Mesenteric fat pad (tissue), 1 donor: ENCODE measurements at regions not wholly inside any gene's neighbourhood (a gene's known extent, or its start where the extent isn't known, plus 50 kb on each side); places are given as distances from the start of the nearest gene placed in this dataset.
A peak's percentile ranks its signal among the peaks of the same experiment; 100 is the strongest.

ENCODE experiments used
- DNase-seq: peaks from one replicate; pipeline ENCODE4 v3.0.0-alpha.2; 2020; ENCODE audit warnings: low spot score
- donor health status: DM: yes; HTN: yes; CAD: no.

- DNase-seq: no peak
Measured at GRCh38 chr13:89688918-89689317, 1658.6 kb upstream of the MIR17HG start.

- DNase-seq: no peak
Measured at GRCh38 chr13:89694451-89694850, 1653.0 kb upstream of the MIR17HG start.

- DNase-seq: no peak
Measured at GRCh38 chr13:89695343-89696257, 1651.9 kb upstream of the MIR17HG start.

- no peak for DNase-seq
Measured at GRCh38 chr13:89701913-89702312, 1645.6 kb upstream of the MIR17HG start.

GRCh38 chr13:89704040-89704439 is 1643.4 kb upstream of the MIR17HG start:
- DNase-seq: no peak

- DNase-seq: no peak
Measured at GRCh38 chr13:89708013-89708412, 1639.5 kb upstream of the MIR17HG start.

GRCh38 chr13:89721216-89721615 is 1626.3 kb upstream of the MIR17HG start:
- DNase-seq: no peak

- no peak for DNase-seq
Measured at GRCh38 chr13:89726690-89727435, 1620.6 kb upstream of the MIR17HG start.

GRCh38 chr13:89733829-89734228 is 1613.7 kb upstream of the MIR17HG start:
- DNase-seq: no peak

- no peak for DNase-seq
Measured at GRCh38 chr13:89737051-89737450, 1610.4 kb upstream of the MIR17HG start.

- DNase-seq: no peak
Measured at GRCh38 chr13:89738072-89738471, 1609.4 kb upstream of the MIR17HG start.

- no peak for DNase-seq
Measured at GRCh38 chr13:89740994-89741685, 1606.3 kb upstream of the MIR17HG start.

GRCh38 chr13:89746554-89746953 is 1600.9 kb upstream of the MIR17HG start:
- DNase-seq: no peak

GRCh38 chr13:89748716-89749115 is 1598.8 kb upstream of the MIR17HG start:
- no peak for DNase-seq

GRCh38 chr13:89749888-89750287 is 1597.6 kb upstream of the MIR17HG start:
- DNase-seq: no peak

- no peak for DNase-seq
Measured at GRCh38 chr13:89750371-89750770, 1597.1 kb upstream of the MIR17HG start.

- no peak for DNase-seq
Measured at GRCh38 chr13:89751432-89751930, 1596.0 kb upstream of the MIR17HG start.

GRCh38 chr13:89752394-89752793 is 1595.1 kb upstream of the MIR17HG start:
- DNase-seq: no peak

- no peak for DNase-seq
Measured at GRCh38 chr13:89755729-89756492, 1591.6 kb upstream of the MIR17HG start.

- DNase-seq: no peak
Measured at GRCh38 chr13:89763005-89763404, 1584.5 kb upstream of the MIR17HG start.

- DNase-seq: peak; percentile 68
Measured at GRCh38 chr13:89783221-89783755, 1564.2 kb upstream of the MIR17HG start.
